IgD-negative memory B cell (primary cell): ENCODE measurements at regions not wholly inside any gene's neighbourhood (a gene's known extent, or its start where the extent isn't known, plus 50 kb on each side); places are given as distances from the start of the nearest gene placed in this dataset.

Experiments
- H3K27ac Mint-ChIP-seq, 3 donors: one replicate each; pipeline ENCODE4 v1.8.0; 2020 to 2022; ENCODE audit warnings: mild to moderate bottlenecking in 3 of 3, mixed read lengths in 3 of 3, moderate library complexity in 1 of 3
- H3K27me3 Mint-ChIP-seq: one replicate; pipeline ENCODE4 v1.8.0; 2021; ENCODE audit warnings: mixed read lengths
- H3K36me3 Mint-ChIP-seq: one replicate; pipeline ENCODE4 v1.8.0; 2020; ENCODE audit warnings: mild to moderate bottlenecking, mixed read lengths
- H3K4me1 Mint-ChIP-seq, 3 donors: one replicate each; pipeline ENCODE4 v1.8.0; 2020 to 2022; ENCODE audit warnings: mixed read lengths in 3 of 3, mild to moderate bottlenecking in 1 of 3
- H3K4me3 Mint-ChIP-seq, 4 donors: one replicate each; pipeline ENCODE4 v1.8.0; 2020 to 2022; ENCODE audit warnings: mild to moderate bottlenecking in 4 of 4, mixed read lengths in 4 of 4, moderate library complexity in 3 of 4
- H3K9me3 Mint-ChIP-seq, 3 donors: one replicate each; pipeline ENCODE4 v1.8.0; 2020 to 2021; ENCODE audit warnings: mixed read lengths in 3 of 3, mild to moderate bottlenecking in 1 of 3

DNA sequence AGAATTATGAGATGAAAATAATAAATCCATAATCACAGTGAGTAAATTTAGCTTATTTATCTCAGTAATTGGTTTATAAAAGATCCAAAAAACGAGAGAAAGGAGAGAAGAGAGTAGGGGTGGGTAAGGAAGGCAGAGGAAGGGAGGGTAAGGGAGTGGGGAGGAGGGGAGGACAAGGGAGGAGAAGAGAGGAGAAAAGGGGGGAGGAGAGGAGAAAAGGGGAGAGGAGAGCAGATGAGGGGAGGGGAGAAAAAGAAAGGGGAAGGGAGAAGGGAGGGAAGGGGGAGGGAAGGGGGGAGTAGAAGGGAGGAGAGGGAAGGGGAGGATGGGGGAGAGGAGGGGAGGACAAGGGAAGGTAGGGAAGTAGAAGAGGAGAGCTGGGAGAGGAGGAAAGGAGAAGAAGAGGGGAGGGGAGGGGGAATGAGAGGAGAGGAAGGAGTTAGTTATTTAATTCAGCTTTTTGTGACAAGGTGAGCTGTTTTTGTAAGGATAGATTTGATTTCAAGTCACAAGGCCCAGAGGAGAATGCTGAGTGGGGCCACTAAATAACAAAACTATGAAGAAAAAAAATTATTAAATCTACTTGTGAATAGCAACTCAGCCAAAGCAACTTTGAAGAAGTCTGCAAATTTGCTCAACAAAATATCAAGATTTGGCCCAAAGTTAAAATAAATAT lies 454.3 kb downstream of the ARAP2 start:
- Mint-ChIP-seq H3K27me3 (no peaks in the 10 kb centered on the region), H3K4me1 (no peaks in the 10 kb centered on the region), H3K9me3 (peaks cover 0 to 10% (median 3%) of the 10 kb centered on the region in 3 donors), H3K36me3 (no peaks in the 10 kb centered on the region), H3K27ac (no peak overlapping the region), H3K4me3 (no peak overlapping the region)

DNA sequence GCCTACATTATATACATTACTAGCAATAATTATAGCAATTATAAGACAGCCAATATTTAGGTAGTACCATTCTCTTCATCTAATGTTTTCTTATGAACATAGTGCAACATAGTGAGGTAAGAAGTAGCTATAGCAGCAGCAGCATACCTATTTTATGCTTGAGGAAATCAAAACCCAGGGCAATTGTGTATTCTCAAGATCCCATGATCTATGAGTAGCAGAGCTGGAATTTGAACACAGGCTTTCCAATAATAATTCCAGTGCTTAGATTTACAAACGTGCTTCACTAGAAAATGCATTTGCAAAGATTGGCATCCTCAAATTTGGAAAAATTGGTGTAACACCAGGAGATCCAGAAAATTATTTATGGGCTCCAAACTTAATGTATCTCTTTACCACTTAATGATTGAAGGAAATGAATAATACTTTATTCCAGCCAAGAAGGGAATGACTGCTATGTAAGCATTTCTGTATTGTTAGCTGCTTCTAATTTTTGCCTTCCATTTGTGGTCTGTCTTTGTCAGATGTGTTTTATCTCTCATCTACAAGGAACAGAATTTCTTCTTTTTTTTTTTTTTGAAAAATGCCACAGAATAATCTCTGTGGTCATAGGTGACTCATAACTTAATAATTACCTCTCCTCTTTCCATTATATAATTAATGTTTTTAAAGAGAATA lies 451.1 kb downstream of the ARAP2 start:
- no peaks in the 10 kb centered on the region for H3K36me3 Mint-ChIP-seq

GRCh38 chr4:35793766-35794165 lies 450.5 kb downstream of the ARAP2 start:
- Mint-ChIP-seq H3K4me3 (peak overlapping the region in 1 of 4 donors; percentile 9), H3K27me3 (no peaks in the 10 kb centered on the region), H3K27ac (no peak overlapping the region), H3K4me1 (no peaks in the 10 kb centered on the region), H3K36me3 (no peaks in the 10 kb centered on the region), H3K9me3 (peaks cover 0 to 17% (median 3%) of the 10 kb centered on the region in 3 donors)

More for the DNA sequence above, 451.1 kb downstream of the ARAP2 start:
- Mint-ChIP-seq H3K4me3 (no peak overlapping the region), H3K27ac (peak overlapping the region in 1 of 3 donors; percentile 27), H3K27me3 (no peaks in the 10 kb centered on the region), H3K4me1 (no peaks in the 10 kb centered on the region), H3K9me3 (peaks cover 0 to 17% (median 3%) of the 10 kb centered on the region in 3 donors)

DNA sequence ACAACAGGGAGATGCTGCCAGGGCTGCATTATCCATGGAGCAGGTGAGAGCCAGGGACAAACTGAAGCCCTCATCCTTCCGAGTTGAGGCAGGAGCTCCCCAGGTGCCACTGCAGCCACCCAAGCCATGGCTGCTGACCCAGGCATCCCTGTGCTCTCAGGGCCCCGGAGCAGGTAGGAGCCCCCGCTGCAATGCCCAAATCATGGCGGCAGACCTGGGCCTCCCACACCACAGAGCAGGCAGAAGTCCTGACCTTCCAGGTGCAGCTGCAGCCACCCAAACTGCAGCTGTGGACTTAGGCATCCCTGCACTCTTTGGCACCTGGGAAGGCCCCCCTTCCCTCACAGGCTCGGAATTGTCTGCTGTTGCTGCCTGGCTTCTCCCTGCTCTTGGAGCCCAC lies 443.6 kb downstream of the ARAP2 start:
- H3K9me3 Mint-ChIP-seq = peaks cover 0 to 7% (median 5%) of the 10 kb centered on the region in 3 donors
- no peak overlapping the region for H3K27ac Mint-ChIP-seq
- no peaks in the 10 kb centered on the region for H3K36me3 Mint-ChIP-seq
- H3K27me3 Mint-ChIP-seq = no peaks in the 10 kb centered on the region
- H3K4me3 Mint-ChIP-seq = no peak overlapping the region
- H3K4me1 Mint-ChIP-seq = no peaks in the 10 kb centered on the region

DNA sequence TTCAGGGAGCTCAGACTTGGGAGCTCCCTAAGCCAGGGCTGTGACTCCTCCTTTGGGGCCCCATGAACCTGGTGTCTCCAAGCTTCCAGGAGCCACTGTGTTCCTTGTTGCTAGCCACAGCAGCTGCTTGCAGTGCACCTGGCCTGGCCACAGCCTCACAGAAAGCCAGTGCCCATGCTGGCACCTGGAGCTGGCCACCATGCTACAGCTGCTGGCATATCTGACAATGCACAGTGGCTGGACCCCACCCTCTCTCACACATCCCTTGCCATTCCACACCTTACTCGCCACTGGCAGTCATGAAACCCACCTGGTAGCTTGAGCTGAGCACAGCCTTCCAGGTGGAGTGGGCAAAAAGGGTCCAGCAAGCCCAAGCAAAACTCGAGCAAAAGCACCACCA lies 441.7 kb downstream of the ARAP2 start:
- Mint-ChIP-seq H3K27ac (no peak overlapping the region), H3K27me3 (no peaks in the 10 kb centered on the region), H3K4me3 (no peak overlapping the region), H3K9me3 (peaks cover 0 to 5% (median 0%) of the 10 kb centered on the region in 3 donors), H3K36me3 (no peaks in the 10 kb centered on the region), H3K4me1 (no peaks in the 10 kb centered on the region)

DNA sequence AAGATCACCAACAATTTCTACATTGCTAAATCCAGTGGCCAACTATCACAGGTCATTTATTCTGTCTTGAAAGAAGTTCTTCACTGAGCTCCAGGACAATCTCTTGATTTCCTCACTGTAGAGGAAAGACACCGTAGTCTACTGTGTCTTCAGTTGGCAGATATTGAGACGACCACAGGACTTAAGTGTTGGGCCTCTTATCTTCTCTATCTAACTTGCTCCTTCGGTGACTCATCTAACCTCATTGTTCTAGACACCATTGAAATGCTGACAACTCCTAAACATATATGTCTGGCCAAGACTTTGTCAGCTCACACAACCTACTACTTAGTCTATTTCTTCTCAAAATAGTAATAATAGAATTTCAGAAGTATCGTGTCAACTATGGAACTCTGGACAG lies 425.8 kb downstream of the ARAP2 start:
- no peaks in the 10 kb centered on the region for H3K27me3 Mint-ChIP-seq
- no peak overlapping the region for H3K4me3 Mint-ChIP-seq
- no peak overlapping the region for H3K27ac Mint-ChIP-seq
- H3K9me3 Mint-ChIP-seq = peaks cover 0 to 4% (median 3%) of the 10 kb centered on the region in 3 donors
- H3K4me1 Mint-ChIP-seq = no peaks in the 10 kb centered on the region
- no peaks in the 10 kb centered on the region for H3K36me3 Mint-ChIP-seq

DNA sequence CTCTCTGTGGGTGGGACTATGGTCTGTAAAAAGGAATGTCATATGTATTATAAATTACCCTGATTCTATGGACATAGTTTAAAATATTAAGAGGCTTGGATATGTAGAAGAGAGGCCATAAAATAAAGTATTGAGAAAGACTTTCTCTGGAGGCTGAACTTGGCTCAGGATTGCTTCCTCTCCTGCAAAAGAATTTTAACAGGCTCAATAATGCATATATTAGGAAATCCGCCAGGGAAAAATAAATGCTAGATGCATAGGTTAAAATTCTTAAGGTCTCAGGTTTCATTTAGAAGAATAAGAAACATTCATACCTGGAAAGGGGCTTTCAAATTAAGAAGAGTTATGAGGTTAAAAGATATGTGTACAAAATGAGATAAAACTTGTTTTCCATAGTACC lies 424.3 kb downstream of the ARAP2 start:
- Mint-ChIP-seq H3K4me1 (no peaks in the 10 kb centered on the region), H3K27ac (no peak overlapping the region), H3K27me3 (no peaks in the 10 kb centered on the region), H3K36me3 (no peaks in the 10 kb centered on the region), H3K9me3 (peaks cover 0 to 6% (median 3%) of the 10 kb centered on the region in 3 donors), H3K4me3 (no peak overlapping the region)

DNA sequence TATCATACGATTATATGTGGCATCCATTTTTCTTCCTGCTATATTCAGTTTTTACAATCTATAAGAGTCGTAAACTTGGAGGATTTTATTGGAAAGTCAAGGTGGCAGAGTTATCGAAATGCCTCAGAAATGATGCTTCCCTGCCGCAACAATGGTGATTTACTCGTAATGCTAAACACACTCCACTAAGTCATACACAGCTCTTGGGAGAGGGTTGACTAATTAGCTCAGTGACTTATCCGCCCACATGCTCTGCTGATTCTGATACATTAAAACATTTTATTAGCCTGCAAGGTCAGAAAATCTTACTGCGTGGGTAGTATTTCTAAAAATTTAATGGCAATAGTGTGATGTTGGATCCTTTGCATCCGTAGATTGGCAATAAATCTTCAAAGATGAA lies 420.1 kb downstream of the ARAP2 start:
- Mint-ChIP-seq H3K36me3 (no peaks in the 10 kb centered on the region), H3K27ac (no peak overlapping the region), H3K4me1 (no peaks in the 10 kb centered on the region), H3K27me3 (no peaks in the 10 kb centered on the region), H3K9me3 (peaks cover 0 to 6% (median 0%) of the 10 kb centered on the region in 3 donors), H3K4me3 (no peak overlapping the region)

DNA sequence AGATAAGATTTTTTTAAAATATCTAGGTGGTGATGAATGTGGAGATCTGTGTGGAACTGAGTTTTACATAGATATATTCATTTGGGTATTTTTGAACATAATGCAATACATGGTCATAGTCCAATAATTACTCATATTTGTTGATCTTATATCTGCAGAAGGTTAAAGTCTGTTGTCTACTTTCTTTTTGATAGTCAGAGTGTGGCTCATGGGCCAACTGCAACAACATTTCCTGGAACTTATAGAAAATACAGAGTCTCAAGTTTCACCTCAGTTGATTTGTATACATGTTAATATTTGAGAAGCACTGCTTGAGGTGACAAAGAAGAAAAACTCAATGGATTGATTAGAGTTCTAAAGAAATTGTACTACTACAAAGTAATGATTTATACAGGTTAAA lies 408.4 kb downstream of the ARAP2 start:
- no peaks in the 10 kb centered on the region for H3K9me3 Mint-ChIP-seq
- H3K4me3 Mint-ChIP-seq = no peak overlapping the region
- no peaks in the 10 kb centered on the region for H3K4me1 Mint-ChIP-seq
- no peaks in the 10 kb centered on the region for H3K36me3 Mint-ChIP-seq
- no peak overlapping the region for H3K27ac Mint-ChIP-seq
- no peaks in the 10 kb centered on the region for H3K27me3 Mint-ChIP-seq

GRCh38 chr4:35836596-35836995 lies 407.7 kb downstream of the ARAP2 start:
- Mint-ChIP-seq H3K4me1 (no peaks in the 10 kb centered on the region), H3K9me3 (no peaks in the 10 kb centered on the region), H3K4me3 (no peak overlapping the region), H3K27me3 (no peaks in the 10 kb centered on the region), H3K27ac (no peak overlapping the region), H3K36me3 (no peaks in the 10 kb centered on the region)

- Mint-ChIP-seq H3K27me3 (no peaks in the 10 kb centered on the region), H3K9me3 (no peaks in the 10 kb centered on the region), H3K4me1 (no peaks in the 10 kb centered on the region), H3K36me3 (no peaks in the 10 kb centered on the region), H3K27ac (no peak overlapping the region), H3K4me3 (no peak overlapping the region)
Measured at GRCh38 chr4:35867057-35867456, 377.3 kb downstream of the ARAP2 start.

DNA sequence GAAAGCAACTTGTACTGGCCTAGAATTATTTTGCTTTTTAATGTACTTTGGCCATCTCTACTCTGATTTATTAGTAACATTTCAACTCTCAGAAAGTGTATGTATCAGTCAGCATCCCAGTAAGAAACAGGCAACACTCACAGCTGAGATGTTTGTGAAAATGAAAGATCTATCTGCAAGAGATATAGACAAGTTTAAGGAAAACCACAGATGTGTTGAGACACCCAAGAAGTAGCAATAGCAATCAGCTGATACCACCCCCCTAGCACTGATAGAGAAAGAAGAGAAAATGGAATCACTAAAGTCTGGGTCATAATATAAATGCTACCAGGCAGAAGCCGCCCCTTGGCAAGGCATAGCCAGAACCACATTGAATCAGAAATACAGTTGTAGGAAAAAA lies 372.0 kb downstream of the ARAP2 start:
- no peaks in the 10 kb centered on the region for H3K27me3 Mint-ChIP-seq
- no peaks in the 10 kb centered on the region for H3K36me3 Mint-ChIP-seq
- no peak overlapping the region for H3K27ac Mint-ChIP-seq
- H3K4me1 Mint-ChIP-seq = no peaks in the 10 kb centered on the region
- H3K9me3 Mint-ChIP-seq = peaks cover 0 to under 1% (median 0%) of the 10 kb centered on the region in 3 donors
- no peak overlapping the region for H3K4me3 Mint-ChIP-seq

DNA sequence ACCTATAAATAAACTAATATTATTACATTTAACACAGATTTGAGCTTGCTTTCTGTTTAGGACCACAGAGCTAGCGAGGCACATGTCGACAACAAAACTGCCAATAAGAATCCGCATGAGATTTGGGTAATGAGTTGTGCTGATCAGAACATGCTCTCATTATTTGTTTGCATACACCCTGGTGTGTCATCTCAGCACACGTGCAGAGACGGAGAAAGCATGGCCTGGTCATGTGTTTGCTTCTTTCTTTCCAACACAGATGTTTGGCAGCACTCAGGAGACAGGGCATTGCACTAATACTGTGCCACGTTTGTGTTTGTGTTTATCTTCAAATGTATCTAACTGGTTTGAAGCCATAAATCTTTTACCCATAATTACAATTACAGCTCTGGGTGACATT lies 364.8 kb downstream of the ARAP2 start:
- no peaks in the 10 kb centered on the region for H3K4me1 Mint-ChIP-seq
- H3K27me3 Mint-ChIP-seq = no peaks in the 10 kb centered on the region
- no peaks in the 10 kb centered on the region for H3K36me3 Mint-ChIP-seq
- peaks cover 0 to 3% (median 0%) of the 10 kb centered on the region in 3 donors for H3K9me3 Mint-ChIP-seq
- H3K4me3 Mint-ChIP-seq = no peak overlapping the region
- H3K27ac Mint-ChIP-seq = no peak overlapping the region

DNA sequence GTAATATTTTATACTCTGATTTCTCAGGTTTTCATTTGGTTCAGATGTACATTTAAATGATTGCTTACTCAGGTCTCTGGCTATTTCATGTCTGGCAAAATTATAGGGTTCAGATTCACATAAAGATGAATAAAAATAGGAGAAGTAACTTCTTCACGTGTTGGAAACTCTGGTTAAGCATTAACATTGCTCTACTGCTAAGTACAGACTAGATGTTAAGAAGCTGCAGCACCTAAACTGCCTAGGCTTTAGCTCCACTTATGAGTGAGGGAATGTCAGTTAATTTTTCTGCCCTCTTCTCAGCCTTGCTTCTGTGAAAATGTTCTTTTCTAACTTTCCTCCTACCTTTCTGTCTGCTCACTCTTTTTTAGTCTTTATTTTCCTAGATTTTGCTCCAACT lies 361.2 kb downstream of the ARAP2 start:
- Mint-ChIP-seq H3K9me3 (no peaks in the 10 kb centered on the region), H3K27ac (no peak overlapping the region), H3K4me3 (no peak overlapping the region), H3K36me3 (no peaks in the 10 kb centered on the region), H3K4me1 (no peaks in the 10 kb centered on the region), H3K27me3 (peaks cover 2% of the 10 kb centered on the region)

- Mint-ChIP-seq H3K4me3 (no peak overlapping the region), H3K9me3 (no peaks in the 10 kb centered on the region), H3K27ac (no peak overlapping the region), H3K4me1 (no peaks in the 10 kb centered on the region), H3K36me3 (no peaks in the 10 kb centered on the region), H3K27me3 (peaks cover 2% of the 10 kb centered on the region)
Measured at GRCh38 chr4:35884714-35885480, 359.4 kb downstream of the ARAP2 start.
